ENCODE measurements at regions not wholly inside any gene's neighbourhood (a gene's known extent, or its start where the extent isn't known, plus 50 kb on each side); places are given as distances from the start of the nearest gene placed in this dataset.

GRCh38 chr1:67619080-67619479, 65.9 kb upstream of the GADD45A start:
- H3K79me2 ChIP-seq (ENCODE audit: insufficient read depth, low read length) = no peaks in the 10 kb centered on the region
- no peak for DNase-seq

More at GRCh38 chr1:67619080-67619479, 65.9 kb upstream of the GADD45A start:
- no peak overlapping the region for H2AK5ac ChIP-seq (ENCODE audit: insufficient read length, low read length)
- H3K23ac ChIP-seq (ENCODE audit: insufficient read length, low read depth, low read length) = no peak overlapping the region
- no peak overlapping the region for H2BK120ac ChIP-seq (ENCODE audit: low read depth, low read length, poor library complexity, severe bottlenecking)
- no peaks in the 10 kb centered on the region for H3K4me1 ChIP-seq (ENCODE audit: insufficient read depth, low read length)
- H3K27me3 ChIP-seq (ENCODE audit: insufficient read depth, low read length) = no peaks in the 10 kb centered on the region
- H4K5ac ChIP-seq (ENCODE audit: insufficient read length, low read depth, low read length) = no peak overlapping the region
- Mint-ChIP-seq H3K4me3 (no peak overlapping the region), H3K9me3 (no peaks in the 10 kb centered on the region), H3K36me3 (ENCODE audit: insufficient read depth in 1 of 3, low read depth in 3 of 3) (0 out of 7 replicates have a peak, but pooled peaks cover 0 to 4% (median 0%) of the 10 kb centered on the region in 3 experiments), H3K27me3 (ENCODE audit: low read depth) (peaks cover 3% of the 10 kb centered on the region), H3K4me1 (peaks cover 3 to 6% of the 10 kb centered on the region in 2 experiments; a peak in 3 of 4 replicates), H3K27ac (no peak overlapping the region)
- no peak overlapping the region for H3K4me2 ChIP-seq (ENCODE audit: insufficient read depth, insufficient read length, low read length)
- no peak overlapping the region for H3K14ac ChIP-seq (ENCODE audit: insufficient read depth, low read length)
- no peaks in the 10 kb centered on the region for H4K20me1 ChIP-seq (ENCODE audit: control insufficient read depth, insufficient read depth, insufficient read length)
- H4K91ac ChIP-seq (ENCODE audit: insufficient read length, low read depth, low read length) = no peak overlapping the region
- H3K9ac ChIP-seq (ENCODE audit: extremely low read depth, insufficient read length, low read length) = no peak overlapping the region
- WGBS (ENCODE audit: extremely low coverage, insufficient read length, low lambda C conversion rate) = no CpG with 5 or more reads among the region's 2 CpGs
- no peak overlapping the region for H3K27ac ChIP-seq (ENCODE audit: insufficient read length, low read depth, low read length)
- no peak overlapping the region for H3K18ac ChIP-seq (ENCODE audit: insufficient read length, low read depth, low read length)
- no peaks in the 10 kb centered on the region for H3K23me2 ChIP-seq (ENCODE audit: insufficient read length, low read depth, low read length, poor library complexity, severe bottlenecking)
- H3K79me1 ChIP-seq (ENCODE audit: insufficient read depth, low read depth, low read length, poor library complexity, severe bottlenecking) = no peaks in the 10 kb centered on the region
- H2BK12ac ChIP-seq (ENCODE audit: insufficient read length, low read depth, low read length) = no peak overlapping the region
- no peak overlapping the region for H3K4ac ChIP-seq (ENCODE audit: low read depth, low read length)
- no peak overlapping the region for H2BK15ac ChIP-seq (ENCODE audit: low read depth, low read length)
- H4K8ac ChIP-seq (replicated peaks; ENCODE audit: insufficient read length, low read depth, low read length) = no peak overlapping the region
- no peak overlapping the region for H3T11ph ChIP-seq (ENCODE audit: low read length)
- no peak for TF ChIP-seq CTCF (conservative IDR thresholded peaks at IDR 0.05)
- no peak overlapping the region for H3K56ac ChIP-seq (ENCODE audit: insufficient read length, low read depth, low read length)
- no peak overlapping the region for H2BK20ac ChIP-seq (ENCODE audit: low read depth, low read length, poor library complexity, severe bottlenecking)
- no peak overlapping the region for H2AFZ ChIP-seq (ENCODE audit: low read length)
- no peak overlapping the region for H2BK5ac ChIP-seq (ENCODE audit: insufficient read length, low read length)
- H3K9me3 ChIP-seq (ENCODE audit: control insufficient read depth, low read depth, low read length) = no peaks in the 10 kb centered on the region

All from H9 (cell line).